HepG2 (cell line): ENCODE measurements at regions not wholly inside any gene's neighbourhood (a gene's known extent, or its start where the extent isn't known, plus 50 kb on each side); places are given as distances from the start of the nearest gene placed in this dataset.

Source experiments
- ATAC-seq: fragments of 200-7000 bp; cut with Tn5 transposase; 3 replicates; pipeline ENCODE4 v1.9.1; 2020; ENCODE audit warnings: mild to moderate bottlenecking, moderate library complexity
- BruUV-seq: library from RNA; stranded (reverse); fragments of 400-500 nt; replicated peaks from 2 replicates; lab custom pipeline; 2021; lab: Mats Ljungman, UMichigan
- CTCF ChIA-PET: fragments of 300-600 bp; formaldehyde crosslinking; extraction: SDS; loops from one replicate; lab custom pipeline; 2021; ENCODE audit warnings: low total read pairs, inconsistent platforms, low intra/inter-chr PET ratio; lab: Yijun Ruan, JAX
- POLR2A ChIA-PET: fragments of 350-600 bp; sonication (Branson Sonifier 250); formaldehyde crosslinking; loops from one replicate; lab custom pipeline; 2020; ENCODE audit warnings: antibody characterized with exemption, inconsistent platforms; lab: Yijun Ruan, JAX
- DNase-seq: peaks from one replicate; pipeline ENCODE4 v3.0.0-alpha.2; 2015; ENCODE audit warnings: low spot score
- FAIRE-seq: peaks from 3 replicates; lab custom pipeline; 2011; peaks lifted over from hg19 to GRCh38; lab: Jason Lieb, UNC
- H2AFZ ChIP-seq: one replicate; pipeline ENCODE4 v1.6.1; 2011; ENCODE audit warnings: low read length, inconsistent platforms
- H3K27ac ChIP-seq: fragments of 300-600 bp; 3 replicates; pipeline ENCODE4 v1.8.0; 2011; ENCODE audit warnings: mixed run types, mild to moderate bottlenecking, mixed read lengths, low read length, inconsistent platforms; ENCODE audit not compliant: insufficient read depth; ENCODE audit errors: extremely low read length
- H3K27me3 ChIP-seq, 2 experiments: fragments of 200-600 bp in 1 of 2; 2 replicates in 1 of 2; 3 replicates in 1 of 2; pipeline versions ENCODE4 v1.6.0 to v1.8.0; 2011; ENCODE audit warnings: low read length in 2 of 2, mild to moderate bottlenecking in 2 of 2, moderate library complexity in 2 of 2, inconsistent platforms in 1 of 2; ENCODE audit not compliant: insufficient read depth in 2 of 2, control insufficient read depth in 1 of 2
- H3K36me3 ChIP-seq, 2 experiments: fragments of 200-600 bp in 1 of 2; replicated peaks in 1 of 2; 2 replicates in 1 of 2; 3 replicates in 1 of 2; pipeline versions ENCODE4 v1.5.1 to v1.8.0; 2011; ENCODE audit warnings: low read length in 2 of 2, inconsistent platforms in 1 of 2; ENCODE audit not compliant: insufficient read depth in 2 of 2, control insufficient read depth in 1 of 2
- H3K4me1 ChIP-seq: 2 replicates; pipeline ENCODE4 v1.5.1; 2012; ENCODE audit warnings: low read length, inconsistent platforms; ENCODE audit not compliant: insufficient read depth
- H3K4me2 ChIP-seq: 2 replicates; pipeline ENCODE4 v1.6.0; 2011; ENCODE audit warnings: low read depth, low read length, inconsistent platforms
- H3K4me3 ChIP-seq, 3 experiments: fragments of 200-600 bp in 1 of 3; sonication (generic), shearing (Covaris generic) in 1 of 3; replicated peaks in 1 of 3; 2 replicates each; pipeline ENCODE4 v1.5.1; 2011 to 2016; ENCODE audit warnings: low read length in 3 of 3, inconsistent platforms in 2 of 3, low read depth in 2 of 3, mild to moderate bottlenecking in 2 of 3, control low read depth in 1 of 3, mixed read lengths in 1 of 3; ENCODE audit not compliant: insufficient read depth in 1 of 3
- H3K79me2 ChIP-seq: one replicate; pipeline ENCODE4 v1.6.1; 2011; ENCODE audit warnings: low read length, inconsistent platforms; ENCODE audit not compliant: insufficient read depth
- H3K9ac ChIP-seq: 2 replicates; pipeline ENCODE4 v1.6.0; 2011; ENCODE audit warnings: mild to moderate bottlenecking, low read depth, low read length, inconsistent platforms; ENCODE audit not compliant: insufficient read depth
- H3K9me3 ChIP-seq: 2 replicates; pipeline ENCODE4 v1.5.1; 2012; ENCODE audit warnings: mild to moderate bottlenecking, low read length
- H4K20me1 ChIP-seq: 2 replicates; pipeline ENCODE4 v1.6.0; 2011; ENCODE audit warnings: inconsistent platforms, mild to moderate bottlenecking, low read length, moderate library complexity; ENCODE audit not compliant: insufficient read depth
- EP300 ChIP-seq, 3 experiments: sonication (generic) in 1 of 3; formaldehyde crosslinking in 1 of 3; IDR thresholded peaks; 2 replicates each; pipeline versions ENCODE4 v1.5.1 to v1.6.1; 2011 to 2020; ENCODE audit warnings: low read depth in 2 of 3, low read length in 2 of 3, borderline replicate concordance in 1 of 3, improper control_type of control experiment in 1 of 3, mild to moderate bottlenecking in 1 of 3, missing genetic modification reagents in 1 of 3, moderate library complexity in 1 of 3
- FOXO1 ChIP-seq: sonication (generic); formaldehyde crosslinking; IDR thresholded peaks from 2 replicates; pipeline ENCODE4 v1.4.0; 2020; ENCODE audit warnings: missing genetic modification reagents
- GTF2F1 ChIP-seq: fragments of 150-350 bp; IDR thresholded peaks from 2 replicates; pipeline ENCODE4 v1.6.1; 2014; ENCODE audit warnings: low read length
- HINFP ChIP-seq: sonication (generic); formaldehyde crosslinking; IDR thresholded peaks from 2 replicates; pipeline ENCODE4 v1.4.0; 2020; ENCODE audit warnings: low read depth, mild to moderate bottlenecking, missing genetic modification reagents
- HMG20B ChIP-seq: conservative IDR thresholded peaks from 2 replicates; pipeline ENCODE4 v1.6.1; 2016; ENCODE audit warnings: missing genetic modification reagents, missing compliant biosample characterization
- NFE2L2 ChIP-seq: fragments of 150-350 bp; IDR thresholded peaks from 2 replicates; pipeline ENCODE4 v1.6.1; 2014; ENCODE audit warnings: low read length
- NFYC ChIP-seq: IDR thresholded peaks from 2 replicates; pipeline ENCODE4 v1.6.1; 2016; ENCODE audit warnings: missing genetic modification reagents, missing compliant biosample characterization
- REL ChIP-seq: sonication (generic); formaldehyde crosslinking; conservative IDR thresholded peaks from 2 replicates; pipeline ENCODE4 v1.8.0; 2022; ENCODE audit warnings: mild to moderate bottlenecking, missing genetic modification reagents, moderate library complexity
- SRSF4 ChIP-seq: fragments of 200-400 bp; formaldehyde crosslinking; IDR thresholded peaks from one replicate; pipeline ENCODE4 v1.6.1; 2018; ENCODE audit warnings: mild to moderate bottlenecking, low read depth, low read length, moderate library complexity; ENCODE audit not compliant: poor library complexity, severe bottlenecking
- ZFP82 ChIP-seq: sonication (generic); formaldehyde crosslinking; IDR thresholded peaks from 2 replicates; pipeline ENCODE4 v1.5.1; 2020; ENCODE audit warnings: mild to moderate bottlenecking, missing genetic modification reagents, borderline replicate concordance
- ZNF44 ChIP-seq: sonication (generic); formaldehyde crosslinking; IDR thresholded peaks from 2 replicates; pipeline ENCODE4 v1.5.1; 2020; ENCODE audit warnings: mild to moderate bottlenecking, missing genetic modification reagents
- ZNF589 ChIP-seq: sonication (generic); formaldehyde crosslinking; conservative IDR thresholded peaks from 2 replicates; pipeline ENCODE4 v1.8.0; 2022; ENCODE audit warnings: mild to moderate bottlenecking, moderate library complexity, missing genetic modification reagents
- WGBS: methylation state at CpG from one replicate; pipeline ENCODE4 v1.1.6; 2017; ENCODE audit warnings: low lambda C conversion rate; 5-methylcytosine and 5-hydroxymethylcytosine counted together
- in situ Hi-C: cut with HindIII; loops from 2 replicates; pipeline ENCODE4 v1.10.0; 2017; ENCODE audit warnings: low pct_unique_long_range_greater_than_20kb; ENCODE audit not compliant: extremely low pct_ligation_motif_present
- intact Hi-C: fragments of 100-400 bp; cut with micrococcal nuclease; formaldehyde crosslinking; loops from one replicate; pipeline ENCODE4 v1.10.0; 2022; ENCODE audit not compliant: unreplicated experiment
- TF ChIP-seq, protein P1 (sequence below): IDR thresholded peaks from 2 replicates; pipeline ENCODE4 v1.6.1; 2016; ENCODE audit warnings: missing compliant biosample characterization, missing genetic modification reagents, borderline replicate concordance
- TF ChIP-seq, protein P2 (sequence below): sonication (generic); formaldehyde crosslinking; IDR thresholded peaks from 2 replicates; pipeline ENCODE4 v1.4.0; 2020; ENCODE audit warnings: missing genetic modification reagents
- TF ChIP-seq, protein P3 (sequence below): sonication (generic); formaldehyde crosslinking; IDR thresholded peaks from 2 replicates; pipeline ENCODE4 v1.8.0; 2022; ENCODE audit warnings: missing genetic modification reagents, low read depth, mild to moderate bottlenecking, borderline replicate concordance

GRCh38 chr7:34407586-34407985 is 250.4 kb upstream of the NPSR1 start:
- Histone ChIP-seq H4K20me1 (no peaks in the 10 kb centered on the region), H3K9me3 (no peaks in the 10 kb centered on the region), H3K36me3 (0 out of 5 replicates have a peak, but pooled peaks cover 0 to 1% of the 10 kb centered on the region in 2 experiments), H3K4me3 (no peak overlapping the region), H3K27ac (no peak overlapping the region), H3K79me2 (no peaks in the 10 kb centered on the region), H3K27me3 (no peaks in the 10 kb centered on the region), H2AFZ (no peak overlapping the region), H3K4me1 (no peaks in the 10 kb centered on the region), H3K9ac (no peak overlapping the region), H3K4me2 (no peak overlapping the region)
- in situ Hi-C loops, result no loop called here
- FAIRE-seq, result no peak
- ATAC-seq, result no peak
- whole genome bisulfite sequencing, result 94% methylated on average over 2 of the region's 2 CpGs
- no peak for DNase-seq
- ChIA-PET POLR2A (no interaction called here), CTCF (no interaction called here)
- intact Hi-C loops, result no loop called here
- TF ChIP-seq NFE2L2, result no peak
- TF ChIP-seq, protein P1, sequence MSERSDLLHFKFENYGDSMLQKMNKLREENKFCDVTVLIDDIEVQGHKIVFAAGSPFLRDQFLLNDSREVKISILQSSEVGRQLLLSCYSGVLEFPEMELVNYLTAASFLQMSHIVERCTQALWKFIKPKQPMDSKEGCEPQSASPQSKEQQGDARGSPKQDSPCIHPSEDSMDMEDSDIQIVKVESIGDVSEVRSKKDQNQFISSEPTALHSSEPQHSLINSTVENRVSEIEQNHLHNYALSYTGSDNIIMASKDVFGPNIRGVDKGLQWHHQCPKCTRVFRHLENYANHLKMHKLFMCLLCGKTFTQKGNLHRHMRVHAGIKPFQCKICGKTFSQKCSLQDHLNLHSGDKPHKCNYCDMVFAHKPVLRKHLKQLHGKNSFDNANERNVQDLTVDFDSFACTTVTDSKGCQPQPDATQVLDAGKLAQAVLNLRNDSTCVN (CRISPR knock-in tag), result no peak
- no peak for TF ChIP-seq EP300 (IDR thresholded peaks at IDR 0.05; ENCODE audit: low read depth in 2 of 2, low read length in 2 of 2)
- no peak for TF ChIP-seq EP300 (CRISPR knock-in tag; IDR thresholded peaks at IDR 0.05; ENCODE audit: borderline replicate concordance)
- TF ChIP-seq, protein P2, sequence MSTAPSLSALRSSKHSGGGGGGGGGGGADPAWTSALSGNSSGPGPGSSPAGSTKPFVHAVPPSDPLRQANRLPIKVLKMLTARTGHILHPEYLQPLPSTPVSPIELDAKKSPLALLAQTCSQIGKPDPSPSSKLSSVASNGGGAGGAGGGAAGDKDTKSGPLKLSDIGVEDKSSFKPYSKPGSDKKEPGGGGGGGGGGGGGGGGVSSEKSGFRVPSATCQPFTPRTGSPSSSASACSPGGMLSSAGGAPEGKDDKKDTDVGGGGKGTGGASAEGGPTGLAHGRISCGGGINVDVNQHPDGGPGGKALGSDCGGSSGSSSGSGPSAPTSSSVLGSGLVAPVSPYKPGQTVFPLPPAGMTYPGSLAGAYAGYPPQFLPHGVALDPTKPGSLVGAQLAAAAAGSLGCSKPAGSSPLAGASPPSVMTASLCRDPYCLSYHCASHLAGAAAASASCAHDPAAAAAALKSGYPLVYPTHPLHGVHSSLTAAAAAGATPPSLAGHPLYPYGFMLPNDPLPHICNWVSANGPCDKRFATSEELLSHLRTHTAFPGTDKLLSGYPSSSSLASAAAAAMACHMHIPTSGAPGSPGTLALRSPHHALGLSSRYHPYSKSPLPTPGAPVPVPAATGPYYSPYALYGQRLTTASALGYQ, result no peak
- no peak for TF ChIP-seq HMG20B (CRISPR knock-in tag)
- no peak for TF ChIP-seq ZNF589 (CRISPR knock-in tag)
- TF ChIP-seq GTF2F1, result no peak
- TF ChIP-seq ZFP82 (CRISPR knock-in tag), result no peak
- TF ChIP-seq HINFP (CRISPR knock-in tag), result no peak
- no peak for TF ChIP-seq SRSF4
- TF ChIP-seq FOXO1 (CRISPR knock-in tag), result no peak
- TF ChIP-seq ZNF44 (CRISPR knock-in tag), result no peak
- TF ChIP-seq NFYC (CRISPR knock-in tag), result no peak
- TF ChIP-seq, protein P3, sequence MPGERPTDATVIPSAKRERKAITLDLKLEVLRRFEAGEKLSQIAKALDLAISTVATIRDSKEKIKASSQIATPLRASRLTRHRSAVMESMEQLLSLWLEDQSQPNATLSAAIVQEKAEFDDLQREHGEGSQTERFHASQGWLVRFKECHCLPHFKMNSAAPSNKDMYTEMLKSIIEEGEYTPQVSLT, result no peak
- TF ChIP-seq REL (CRISPR knock-in tag), result no peak
- BruUV-seq, result no TSS peak
